Neuronal stem cell (in vitro differentiated cells): ENCODE measurements at regions not wholly inside any gene's neighbourhood (a gene's known extent, or its start where the extent isn't known, plus 50 kb on each side); places are given as distances from the start of the nearest gene placed in this dataset.
"Not testable (repeated sequence)": the region's sequence is repeated elsewhere in the genome, so short reads cannot be mapped to it uniquely, and the experiment has no call there.

Source experiments
- DNase-seq: peaks from one replicate; pipeline ENCODE4 v3.0.0-alpha.2; 2013; ENCODE audit warnings: low spot score
- H2AFZ ChIP-seq: one replicate; pipeline ENCODE4 v1.6.1; 2013; ENCODE audit warnings: mild to moderate bottlenecking, low read length, inconsistent platforms
- H2AK5ac ChIP-seq: 2 replicates; pipeline ENCODE4 v1.6.1; 2013; ENCODE audit warnings: low read depth, mild to moderate bottlenecking, inconsistent platforms, low read length, moderate library complexity, mixed read lengths
- H2BK120ac ChIP-seq: 2 replicates; pipeline ENCODE4 v1.6.1; 2013; ENCODE audit warnings: low read depth, mild to moderate bottlenecking, inconsistent platforms, low read length, moderate library complexity, mixed read lengths
- H2BK12ac ChIP-seq: one replicate; pipeline ENCODE4 v1.6.1; 2013; ENCODE audit warnings: low read length, inconsistent platforms
- H2BK15ac ChIP-seq: 2 replicates; pipeline ENCODE4 v1.6.1; 2013; ENCODE audit warnings: mild to moderate bottlenecking, low read length, inconsistent platforms, mixed read lengths
- H2BK5ac ChIP-seq: one replicate; pipeline ENCODE4 v1.6.1; 2013; ENCODE audit warnings: inconsistent platforms, mild to moderate bottlenecking, low read length, moderate library complexity
- H3K14ac ChIP-seq: one replicate; pipeline ENCODE4 v1.6.1; 2013; ENCODE audit warnings: low read length, inconsistent platforms
- H3K18ac ChIP-seq: 2 replicates; pipeline ENCODE4 v1.6.1; 2013; ENCODE audit warnings: low read length, inconsistent platforms
- H3K23ac ChIP-seq: 2 replicates; pipeline ENCODE4 v1.6.1; 2013; ENCODE audit warnings: low read depth, mild to moderate bottlenecking, mixed read lengths, low read length, inconsistent platforms; ENCODE audit not compliant: poor library complexity
- H3K27ac ChIP-seq: replicated peaks from 3 replicates; pipeline ENCODE4 v1.5.1; 2013; ENCODE audit warnings: low read length, inconsistent platforms
- H3K27me3 ChIP-seq, 3 experiments: 2 replicates each; pipeline ENCODE4 v1.6.1; 2013; ENCODE audit warnings: low read length in 3 of 3, mild to moderate bottlenecking in 2 of 3, inconsistent platforms in 1 of 3, low read depth in 1 of 3, mixed read lengths in 1 of 3, moderate library complexity in 1 of 3; ENCODE audit not compliant: control insufficient read depth in 3 of 3, insufficient read depth in 3 of 3
- H3K36me3 ChIP-seq, 2 donors: replicated peaks in 1 of 2; 2 replicates each; pipeline ENCODE4 v1.6.1; 2013; ENCODE audit warnings: low read length in 2 of 2; ENCODE audit not compliant: control insufficient read depth in 2 of 2, insufficient read depth in 2 of 2
- H3K4ac ChIP-seq: 2 replicates; pipeline ENCODE4 v1.6.1; 2013; ENCODE audit warnings: inconsistent platforms, mild to moderate bottlenecking, low read length, moderate library complexity
- H3K4me1 ChIP-seq, 2 donors: 1 replicate in 1 of 2; 2 replicates in 1 of 2; pipeline ENCODE4 v1.6.1; 2013; ENCODE audit warnings: low read length in 2 of 2, low read depth in 1 of 2; ENCODE audit not compliant: control insufficient read depth in 2 of 2, insufficient read depth in 1 of 2
- H3K4me2 ChIP-seq: one replicate; pipeline ENCODE4 v1.6.1; 2013; ENCODE audit warnings: mild to moderate bottlenecking, low read length, inconsistent platforms; ENCODE audit not compliant: insufficient read depth, poor library complexity, severe bottlenecking
- H3K4me3 ChIP-seq, 2 donors: 2 replicates each; pipeline ENCODE4 v1.5.1; 2013; ENCODE audit warnings: low read length in 2 of 2, mild to moderate bottlenecking in 2 of 2, inconsistent platforms in 1 of 2, moderate library complexity in 1 of 2
- H3K79me1 ChIP-seq: one replicate; pipeline ENCODE4 v1.6.1; 2013; ENCODE audit warnings: low read depth, mild to moderate bottlenecking, inconsistent platforms, low read length, moderate library complexity
- H3K9ac ChIP-seq: one replicate; pipeline ENCODE4 v1.6.1; 2013; ENCODE audit warnings: mild to moderate bottlenecking, low read depth, low read length, inconsistent platforms; ENCODE audit not compliant: poor library complexity
- H3K9me3 ChIP-seq, 2 donors: replicated peaks in 1 of 2; 2 replicates each; pipeline versions ENCODE3 to v1.6.1; 2013; ENCODE audit warnings: low read length in 2 of 2, mild to moderate bottlenecking in 2 of 2, inconsistent platforms in 1 of 2, low read depth in 1 of 2, mixed read lengths in 1 of 2, moderate library complexity in 1 of 2; ENCODE audit not compliant: control insufficient read depth in 2 of 2, insufficient read depth in 1 of 2
- H4K8ac ChIP-seq: one replicate; pipeline ENCODE4 v1.6.1; 2013; ENCODE audit warnings: low read depth, mild to moderate bottlenecking, inconsistent platforms, low read length, moderate library complexity
- H4K91ac ChIP-seq: one replicate; pipeline ENCODE4 v1.6.1; 2013; ENCODE audit warnings: low read length, low read depth, mild to moderate bottlenecking, inconsistent platforms; ENCODE audit not compliant: poor library complexity
- whole genome bisulfite sequencing, 2 donors: extraction: QIAGEN DNeasy Blood & Tissue Kit; methylation state at CpG; one replicate each; pipeline ENCODE4 v1.1.7; 2013; ENCODE audit warnings: missing lambda C conversion rate in 2 of 2, mixed read lengths in 1 of 2; ENCODE audit not compliant: insufficient read length in 2 of 2, insufficient replicate concordance in 1 of 2; ENCODE audit errors: extremely low coverage in 2 of 2; 5-methylcytosine and 5-hydroxymethylcytosine counted together

DNA sequence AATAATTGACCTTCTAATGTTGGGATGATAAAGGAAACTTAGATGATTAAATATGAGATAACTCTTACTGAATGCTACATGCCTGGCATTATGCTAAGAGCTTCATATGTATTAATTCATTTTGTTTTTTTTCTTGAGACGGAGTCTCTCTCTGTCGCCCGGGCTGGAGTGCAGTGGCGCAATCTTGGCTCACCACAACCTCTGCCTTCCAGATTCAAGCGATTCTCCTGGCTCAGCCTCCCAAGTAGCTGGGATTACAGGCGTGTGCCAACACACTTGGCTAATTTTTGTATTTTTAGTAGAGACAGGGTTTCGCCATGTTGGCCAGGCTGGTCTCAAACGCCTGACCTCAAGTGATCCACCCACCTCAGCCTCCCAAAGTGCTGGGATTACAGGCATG lies 61.5 kb upstream of the IPO5 start:
- H3K4me3 ChIP-seq, H2BK5ac ChIP-seq, H3K9ac ChIP-seq, H4K8ac ChIP-seq, H4K91ac ChIP-seq, DNase-seq, H3K18ac ChIP-seq, H2BK12ac ChIP-seq, H3K4me2 ChIP-seq, H2AFZ ChIP-seq, H3K36me3 ChIP-seq, H3K27me3 ChIP-seq, H3K23ac ChIP-seq, H3K4ac ChIP-seq, H2AK5ac ChIP-seq, H3K9me3 ChIP-seq, H2BK15ac ChIP-seq, H3K79me1 ChIP-seq, H3K4me1 ChIP-seq, H3K27ac ChIP-seq, H3K14ac ChIP-seq, H2BK120ac ChIP-seq: not testable (repeated sequence)
- no CpG with 5 or more reads among the region's 8 CpGs for WGBS, 2 donors

DNA sequence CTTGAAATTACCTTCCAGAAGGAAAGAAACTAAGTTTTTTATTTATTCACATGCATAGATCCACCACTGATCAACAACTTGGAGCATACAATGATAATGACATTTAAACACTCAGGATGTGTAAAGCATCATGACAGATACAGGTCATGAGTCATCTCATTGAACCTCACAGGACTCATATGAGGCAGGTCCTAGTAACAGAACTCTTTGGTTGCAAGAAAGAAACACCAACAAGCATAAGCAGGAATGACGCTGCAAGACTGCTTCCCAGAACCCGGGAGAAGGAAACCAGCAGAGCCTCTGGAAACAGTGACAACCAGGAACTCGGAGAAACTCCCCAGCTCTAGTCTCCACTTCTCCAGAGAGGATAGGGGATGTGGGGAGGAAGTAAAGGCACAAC lies 60.8 kb upstream of the IPO5 start:
- WGBS, 2 donors: no CpG with 5 or more reads among the region's 3 CpGs
- H3K4me3 ChIP-seq: no peak overlapping the region
- DNase-seq: no peak

DNA sequence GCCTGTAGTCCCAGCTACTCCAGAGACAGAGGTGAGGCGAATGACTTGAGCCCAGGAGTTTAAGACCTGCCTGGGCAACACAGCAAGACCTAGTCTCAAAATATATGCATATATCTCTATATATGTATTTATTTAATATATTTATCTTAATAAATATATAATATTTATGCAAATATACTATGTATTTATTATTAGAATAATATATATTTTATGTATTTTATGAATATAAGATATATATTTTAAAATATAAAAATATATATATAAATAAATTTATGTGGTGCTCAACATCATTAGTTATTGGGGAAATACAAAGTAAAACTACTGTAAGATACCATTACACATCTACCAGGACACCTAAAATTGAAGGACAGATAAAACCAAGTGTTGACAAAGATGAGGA lies 58.1 kb upstream of the IPO5 start:
- no peaks in the 10 kb centered on the region for H3K79me1 ChIP-seq
- H3K4ac ChIP-seq: no peak overlapping the region
- DNase-seq: no peak
- H3K27me3 ChIP-seq: no peaks in the 10 kb centered on the region
- no peak overlapping the region for H3K27ac ChIP-seq
- H4K8ac ChIP-seq: no peak overlapping the region
- no peak overlapping the region for H4K91ac ChIP-seq
- no peak overlapping the region for H3K9ac ChIP-seq
- no peak overlapping the region for H3K23ac ChIP-seq
- no peak overlapping the region for H3K4me3 ChIP-seq
- no peak overlapping the region for H2AK5ac ChIP-seq
- no peak overlapping the region for H2BK5ac ChIP-seq
- no peak overlapping the region for H3K4me2 ChIP-seq
- WGBS, 2 donors: no CpG with 5 or more reads among the region's 1 CpG
- no peak overlapping the region for H2AFZ ChIP-seq
- H3K14ac ChIP-seq: no peak overlapping the region
- H2BK12ac ChIP-seq: no peak overlapping the region
- no peaks in the 10 kb centered on the region for H3K36me3 ChIP-seq
- H2BK15ac ChIP-seq: no peak overlapping the region
- H3K9me3 ChIP-seq: no peaks in the 10 kb centered on the region
- H3K4me1 ChIP-seq: no peaks in the 10 kb centered on the region
- H2BK120ac ChIP-seq: no peak overlapping the region
- H3K18ac ChIP-seq: no peak overlapping the region

More for the DNA sequence above, 60.8 kb upstream of the IPO5 start:
- Histone ChIP-seq H3K36me3 (no peaks in the 10 kb centered on the region), H3K18ac (no peak overlapping the region), H3K4me2 (no peak overlapping the region), H3K23ac (no peak overlapping the region), H3K4ac (no peak overlapping the region), H3K9me3 (no peaks in the 10 kb centered on the region), H2BK12ac (no peak overlapping the region), H2BK15ac (no peak overlapping the region), H4K91ac (no peak overlapping the region), H3K4me1 (no peaks in the 10 kb centered on the region), H3K14ac (no peak overlapping the region), H2AK5ac (no peak overlapping the region), H2BK120ac (no peak overlapping the region), H3K27me3 (no peaks in the 10 kb centered on the region), H3K79me1 (no peaks in the 10 kb centered on the region), H3K27ac (no peak overlapping the region), H4K8ac (no peak overlapping the region), H3K9ac (no peak overlapping the region), H2AFZ (no peak overlapping the region), H2BK5ac (no peak overlapping the region)

- no peak overlapping the region for H3K23ac ChIP-seq
- H3K4me3 ChIP-seq: no peak overlapping the region
- H3K4ac ChIP-seq: no peak overlapping the region
- H3K79me1 ChIP-seq: no peaks in the 10 kb centered on the region
- H3K27ac ChIP-seq: no peak overlapping the region
- H2BK15ac ChIP-seq: no peak overlapping the region
- H3K14ac ChIP-seq: no peak overlapping the region
- H3K18ac ChIP-seq: no peak overlapping the region
- no CpG with 5 or more reads among the region's 2 CpGs for WGBS, 2 donors
- no peaks in the 10 kb centered on the region for H3K4me1 ChIP-seq
- H2BK12ac ChIP-seq: no peak overlapping the region
- no peak overlapping the region for H3K4me2 ChIP-seq
- DNase-seq: no peak
- H2AK5ac ChIP-seq: no peak overlapping the region
- H3K36me3 ChIP-seq: no peaks in the 10 kb centered on the region
- no peaks in the 10 kb centered on the region for H3K9me3 ChIP-seq
- H2BK5ac ChIP-seq: no peak overlapping the region
- H4K8ac ChIP-seq: no peak overlapping the region
- H3K27me3 ChIP-seq: no peaks in the 10 kb centered on the region
- no peak overlapping the region for H2AFZ ChIP-seq
- no peak overlapping the region for H4K91ac ChIP-seq
- H2BK120ac ChIP-seq: no peak overlapping the region
- H3K9ac ChIP-seq: no peak overlapping the region
Measured at GRCh38 chr13:97896446-97896845, 57.0 kb upstream of the IPO5 start.
